ENCODE measurements at regions not wholly inside any gene's neighbourhood (a gene's known extent, or its start where the extent isn't known, plus 50 kb on each side); places are given as distances from the start of the nearest gene placed in this dataset.
A peak's percentile ranks its signal among the peaks of the same experiment; 100 is the strongest.

GRCh38 chr10:10870523-10871241, 147.0 kb upstream of the CELF2 start:
- no peak overlapping the region for H3K4me3 ChIP-seq
- H3K36me3 ChIP-seq: no peaks in the 10 kb centered on the region

GRCh38 chr10:10871352-10871751, 146.3 kb upstream of the CELF2 start:
- Histone ChIP-seq H3K36me3 (no peaks in the 10 kb centered on the region), H3K4me1 (ENCODE audit: insufficient read depth) (peaks cover 4% of the 10 kb centered on the region), H3K27ac (peak overlapping the region in 1 of 2 donors; percentile 29), H3K9me3 (no peaks in the 10 kb centered on the region), H3K27me3 (no peaks in the 10 kb centered on the region), H3K4me3 (no peak overlapping the region)
- DNase-seq: no peak
- 67 to 76% (median 74%) methylated on average over 7 of the region's 7 CpGs for WGBS, 3 donors
- intact Hi-C loops (cut with DNase I): no loop called here
- no peak for TF ChIP-seq POLR2A (IDR thresholded peaks at IDR 0.05)
- TF ChIP-seq, protein P1, sequence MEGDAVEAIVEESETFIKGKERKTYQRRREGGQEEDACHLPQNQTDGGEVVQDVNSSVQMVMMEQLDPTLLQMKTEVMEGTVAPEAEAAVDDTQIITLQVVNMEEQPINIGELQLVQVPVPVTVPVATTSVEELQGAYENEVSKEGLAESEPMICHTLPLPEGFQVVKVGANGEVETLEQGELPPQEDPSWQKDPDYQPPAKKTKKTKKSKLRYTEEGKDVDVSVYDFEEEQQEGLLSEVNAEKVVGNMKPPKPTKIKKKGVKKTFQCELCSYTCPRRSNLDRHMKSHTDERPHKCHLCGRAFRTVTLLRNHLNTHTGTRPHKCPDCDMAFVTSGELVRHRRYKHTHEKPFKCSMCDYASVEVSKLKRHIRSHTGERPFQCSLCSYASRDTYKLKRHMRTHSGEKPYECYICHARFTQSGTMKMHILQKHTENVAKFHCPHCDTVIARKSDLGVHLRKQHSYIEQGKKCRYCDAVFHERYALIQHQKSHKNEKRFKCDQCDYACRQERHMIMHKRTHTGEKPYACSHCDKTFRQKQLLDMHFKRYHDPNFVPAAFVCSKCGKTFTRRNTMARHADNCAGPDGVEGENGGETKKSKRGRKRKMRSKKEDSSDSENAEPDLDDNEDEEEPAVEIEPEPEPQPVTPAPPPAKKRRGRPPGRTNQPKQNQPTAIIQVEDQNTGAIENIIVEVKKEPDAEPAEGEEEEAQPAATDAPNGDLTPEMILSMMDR (IDR thresholded peaks at IDR 0.05): no peak
- TF ChIP-seq EP300 (IDR thresholded peaks at IDR 0.05): no peak

More at GRCh38 chr10:10870523-10871241, 147.0 kb upstream of the CELF2 start:
- peak in 1 of 5 donors; percentile 37 for DNase-seq
- Histone ChIP-seq H3K27ac (no peak overlapping the region), H3K4me1 (ENCODE audit: insufficient read depth) (peaks cover 4% of the 10 kb centered on the region), H3K9me3 (no peaks in the 10 kb centered on the region), H3K27me3 (no peaks in the 10 kb centered on the region)
- TF ChIP-seq EP300 (IDR thresholded peaks at IDR 0.05) (no peak), POLR2A (IDR thresholded peaks at IDR 0.05) (no peak)
- TF ChIP-seq, protein P1 (IDR thresholded peaks at IDR 0.05): no peak
- intact Hi-C loops (cut with DNase I): no loop called here
- 68 to 89% (median 83%) methylated on average over 16 of the region's 16 CpGs for WGBS, 3 donors

GRCh38 chr10:10872035-10872673, 145.5 kb upstream of the CELF2 start:
- intact Hi-C loops (cut with DNase I): no loop called here
- DNase-seq: peak in 1 of 5 donors; percentile 52
- no peak for TF ChIP-seq POLR2A (IDR thresholded peaks at IDR 0.05)
- H3K4me1 ChIP-seq (ENCODE audit: insufficient read depth): peaks cover 4% of the 10 kb centered on the region
- no peak overlapping the region for H3K27ac ChIP-seq
- no peaks in the 10 kb centered on the region for H3K9me3 ChIP-seq
- WGBS, 3 donors: 1 to 4% (median 3%) methylated on average over 6 of the region's 6 CpGs
- no peaks in the 10 kb centered on the region for H3K36me3 ChIP-seq
- no peak overlapping the region for H3K4me3 ChIP-seq
- H3K27me3 ChIP-seq: no peaks in the 10 kb centered on the region

- Histone ChIP-seq H3K36me3 (no peaks in the 10 kb centered on the region), H3K27ac (no peak overlapping the region), H3K27me3 (no peaks in the 10 kb centered on the region), H3K9me3 (no peaks in the 10 kb centered on the region), H3K4me3 (no peak overlapping the region), H3K4me1 (ENCODE audit: insufficient read depth) (peaks cover 4% of the 10 kb centered on the region)
- WGBS, 3 donors: 52 to 70% (median 53%) methylated on average over 2 of the region's 2 CpGs
- TF ChIP-seq, protein P1 (IDR thresholded peaks at IDR 0.05): no peak
- TF ChIP-seq POLR2A (IDR thresholded peaks at IDR 0.05) (no peak), EP300 (IDR thresholded peaks at IDR 0.05) (no peak)
- intact Hi-C loops (cut with DNase I): no loop called here
- DNase-seq: no peak
These were observed 144.9 kb upstream of the CELF2 start for GRCh38 chr10:10872764-10873163.

DNA sequence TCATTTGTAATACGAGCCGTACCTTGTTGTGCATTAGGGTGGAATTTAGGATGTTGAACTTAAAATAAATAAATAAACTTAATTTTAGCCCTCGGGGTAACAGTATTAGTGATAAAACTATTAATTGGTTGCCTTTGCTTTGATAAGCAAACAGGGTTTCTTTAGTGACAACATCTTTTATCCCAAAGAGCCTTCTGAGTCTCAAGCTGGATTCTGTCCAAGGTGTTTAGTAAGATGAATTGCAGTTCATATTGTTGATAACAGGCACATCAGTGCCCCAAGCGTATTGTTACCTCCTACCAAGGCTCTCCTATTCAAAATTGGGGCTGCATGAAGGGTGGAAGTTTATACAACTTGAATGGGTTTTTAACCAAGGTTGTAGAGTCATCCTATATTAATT, 144.4 kb upstream of the CELF2 start:
- WGBS, 3 donors: 83 to 92% (median 89%) methylated on average over 4 of the region's 4 CpGs
- intact Hi-C loops (cut with DNase I): no loop called here

More for the DNA sequence above, 144.4 kb upstream of the CELF2 start:
- DNase-seq: no peak
- no peak overlapping the region for H3K27ac ChIP-seq
- peaks cover 4% of the 10 kb centered on the region for H3K4me1 ChIP-seq (ENCODE audit: insufficient read depth)
- TF ChIP-seq EP300 (IDR thresholded peaks at IDR 0.05) (no peak), POLR2A (IDR thresholded peaks at IDR 0.05) (no peak)
- H3K4me3 ChIP-seq: no peak overlapping the region
- no peaks in the 10 kb centered on the region for H3K36me3 ChIP-seq
- H3K9me3 ChIP-seq: no peaks in the 10 kb centered on the region
- no peaks in the 10 kb centered on the region for H3K27me3 ChIP-seq
